ENCODE measurements at regions not wholly inside any gene's neighbourhood (a gene's known extent, or its start where the extent isn't known, plus 50 kb on each side); places are given as distances from the start of the nearest gene placed in this dataset.

GRCh38 chr2:136395582-136395981, 277.6 kb upstream of the CXCR4 start:
- DNase-seq: no peak

GRCh38 chr2:136394136-136395060, 276.4 kb upstream of the CXCR4 start:
- no peak for DNase-seq

- no peak for DNase-seq
These were observed 275.6 kb upstream of the CXCR4 start for GRCh38 chr2:136393514-136393913.

- DNase-seq: no peak
These were observed 275.1 kb upstream of the CXCR4 start for GRCh38 chr2:136392897-136393505.

- no peak for DNase-seq
These were observed 271.9 kb upstream of the CXCR4 start for GRCh38 chr2:136389809-136390208.

- DNase-seq: no peak
These were observed 268.1 kb upstream of the CXCR4 start for GRCh38 chr2:136386046-136386445.

GRCh38 chr2:136384531-136385303, 266.8 kb upstream of the CXCR4 start:
- peak; percentile 81 for DNase-seq

GRCh38 chr2:136383167-136383566, 265.2 kb upstream of the CXCR4 start:
- no peak for DNase-seq

- DNase-seq: no peak
These were observed 264.0 kb upstream of the CXCR4 start for GRCh38 chr2:136381722-136382633.

- DNase-seq: no peak
These were observed 263.3 kb upstream of the CXCR4 start for GRCh38 chr2:136381245-136381644.

- DNase-seq: peak; percentile 69
These were observed 261.0 kb upstream of the CXCR4 start for GRCh38 chr2:136378712-136379595.

- no peak for DNase-seq
These were observed 259.8 kb upstream of the CXCR4 start for GRCh38 chr2:136377423-136378382.

GRCh38 chr2:136376798-136377211, 258.9 kb upstream of the CXCR4 start:
- DNase-seq: no peak

- DNase-seq: no peak
These were observed 258.3 kb upstream of the CXCR4 start for GRCh38 chr2:136376211-136376610.

GRCh38 chr2:136375017-136375901, 257.3 kb upstream of the CXCR4 start:
- DNase-seq: no peak

- no peak for DNase-seq
These were observed 255.9 kb upstream of the CXCR4 start for GRCh38 chr2:136373841-136374240.

- no peak for DNase-seq
These were observed 255.1 kb upstream of the CXCR4 start for GRCh38 chr2:136373029-136373428.

- DNase-seq: no peak
These were observed 246.0 kb upstream of the CXCR4 start for GRCh38 chr2:136363900-136364299.

GRCh38 chr2:136363470-136363869, 245.5 kb upstream of the CXCR4 start:
- DNase-seq: no peak

Measured in COR-L47 (cell line).